ENCODE measurements at regions not wholly inside any gene's neighbourhood (a gene's known extent, or its start where the extent isn't known, plus 50 kb on each side); places are given as distances from the start of the nearest gene placed in this dataset.

- Histone ChIP-seq H3K27ac (ENCODE audit: low read depth, low read length, severe bottlenecking) (no peak overlapping the region), H3K4me3 (ENCODE audit: extremely low read depth, insufficient read depth, low read length, poor library complexity, severe bottlenecking) (no peak overlapping the region)
Measured at GRCh38 chr3:106628407-106628806, 748.8 kb upstream of the CCDC54 start.

GRCh38 chr3:106629215-106629832 lies 747.9 kb upstream of the CCDC54 start:
- 0 to 100% methylated on average over 1 of the region's 2 CpGs for WGBS, 2 experiments (ENCODE audit: insufficient coverage in 2 of 2)
- no peak overlapping the region for H3K4me3 ChIP-seq (ENCODE audit: extremely low read depth, insufficient read depth, low read length, poor library complexity, severe bottlenecking)
- no peak overlapping the region for H3K27ac ChIP-seq (ENCODE audit: low read depth, low read length, severe bottlenecking)
- no peaks in the 10 kb centered on the region for H3K36me3 ChIP-seq (ENCODE audit: control insufficient read depth, insufficient read depth, low read length)
- H3K9me3 ChIP-seq (ENCODE audit: control insufficient read depth, low read length), result peaks cover 2% of the 10 kb centered on the region
- no peaks in the 10 kb centered on the region for H3K4me1 ChIP-seq (ENCODE audit: control insufficient read depth, insufficient read depth, low read length, poor library complexity, severe bottlenecking)

More at GRCh38 chr3:106628407-106628806, 748.8 kb upstream of the CCDC54 start:
- Histone ChIP-seq H3K36me3 (ENCODE audit: control insufficient read depth, insufficient read depth, low read length) (no peaks in the 10 kb centered on the region), H3K9me3 (ENCODE audit: control insufficient read depth, low read length) (peaks cover 11% of the 10 kb centered on the region), H3K4me1 (ENCODE audit: control insufficient read depth, insufficient read depth, low read length, poor library complexity, severe bottlenecking) (no peaks in the 10 kb centered on the region)

- no peaks in the 10 kb centered on the region for H3K4me1 ChIP-seq (ENCODE audit: control insufficient read depth, insufficient read depth, low read length, poor library complexity, severe bottlenecking)
- no peak overlapping the region for H3K4me3 ChIP-seq (ENCODE audit: extremely low read depth, insufficient read depth, low read length, poor library complexity, severe bottlenecking)
- WGBS, 2 experiments (ENCODE audit: insufficient coverage in 2 of 2), result 90 to 92% methylated on average over 7 of the region's 11 CpGs
- H3K9me3 ChIP-seq (ENCODE audit: control insufficient read depth, low read length), result no peaks in the 10 kb centered on the region
- H3K27ac ChIP-seq (ENCODE audit: low read depth, low read length, severe bottlenecking), result no peak overlapping the region
- H3K36me3 ChIP-seq (ENCODE audit: control insufficient read depth, insufficient read depth, low read length), result no peaks in the 10 kb centered on the region
Measured at GRCh38 chr3:106631373-106632108, 745.7 kb upstream of the CCDC54 start.

- Histone ChIP-seq H3K27ac (ENCODE audit: low read depth, low read length, severe bottlenecking) (no peak overlapping the region), H3K9me3 (ENCODE audit: control insufficient read depth, low read length) (no peaks in the 10 kb centered on the region), H3K4me1 (ENCODE audit: control insufficient read depth, insufficient read depth, low read length, poor library complexity, severe bottlenecking) (no peaks in the 10 kb centered on the region), H3K4me3 (ENCODE audit: extremely low read depth, insufficient read depth, low read length, poor library complexity, severe bottlenecking) (no peak overlapping the region), H3K36me3 (ENCODE audit: control insufficient read depth, insufficient read depth, low read length) (no peaks in the 10 kb centered on the region)
- 100% methylated on average over 1 of the region's 3 CpGs for WGBS, 2 experiments (ENCODE audit: insufficient coverage in 2 of 2)
Measured at GRCh38 chr3:106635271-106635670, 742.0 kb upstream of the CCDC54 start.

- Histone ChIP-seq H3K27ac (ENCODE audit: low read depth, low read length, severe bottlenecking) (no peak overlapping the region), H3K4me1 (ENCODE audit: control insufficient read depth, insufficient read depth, low read length, poor library complexity, severe bottlenecking) (no peaks in the 10 kb centered on the region), H3K9me3 (ENCODE audit: control insufficient read depth, low read length) (no peaks in the 10 kb centered on the region), H3K4me3 (ENCODE audit: extremely low read depth, insufficient read depth, low read length, poor library complexity, severe bottlenecking) (no peak overlapping the region), H3K36me3 (ENCODE audit: control insufficient read depth, insufficient read depth, low read length) (no peaks in the 10 kb centered on the region)
- WGBS, 2 experiments (ENCODE audit: insufficient coverage in 2 of 2), result 69% methylated on average over 3 of the region's 3 CpGs; no CpG with 5 or more reads in 1 of the 2 experiments
Measured at GRCh38 chr3:106635826-106636225, 741.4 kb upstream of the CCDC54 start.

- Histone ChIP-seq H3K9me3 (ENCODE audit: control insufficient read depth, low read length) (peaks cover 9% of the 10 kb centered on the region), H3K4me1 (ENCODE audit: control insufficient read depth, insufficient read depth, low read length, poor library complexity, severe bottlenecking) (no peaks in the 10 kb centered on the region), H3K36me3 (ENCODE audit: control insufficient read depth, insufficient read depth, low read length) (no peaks in the 10 kb centered on the region), H3K4me3 (ENCODE audit: extremely low read depth, insufficient read depth, low read length, poor library complexity, severe bottlenecking) (no peak overlapping the region), H3K27ac (ENCODE audit: low read depth, low read length, severe bottlenecking) (no peak overlapping the region)
- no CpG with 5 or more reads among the region's 1 CpG for WGBS, 2 experiments (ENCODE audit: insufficient coverage in 2 of 2)
Measured at GRCh38 chr3:106640353-106640752, 736.9 kb upstream of the CCDC54 start.

GRCh38 chr3:106642161-106642560 lies 735.1 kb upstream of the CCDC54 start:
- Histone ChIP-seq H3K27ac (ENCODE audit: low read depth, low read length, severe bottlenecking) (no peak overlapping the region), H3K4me1 (ENCODE audit: control insufficient read depth, insufficient read depth, low read length, poor library complexity, severe bottlenecking) (no peaks in the 10 kb centered on the region), H3K36me3 (ENCODE audit: control insufficient read depth, insufficient read depth, low read length) (no peaks in the 10 kb centered on the region), H3K9me3 (ENCODE audit: control insufficient read depth, low read length) (peaks cover 9% of the 10 kb centered on the region), H3K4me3 (ENCODE audit: extremely low read depth, insufficient read depth, low read length, poor library complexity, severe bottlenecking) (no peak overlapping the region)

GRCh38 chr3:106643684-106644161 lies 733.5 kb upstream of the CCDC54 start:
- no peak overlapping the region for H3K4me3 ChIP-seq (ENCODE audit: extremely low read depth, insufficient read depth, low read length, poor library complexity, severe bottlenecking)
- 96 to 98% methylated on average over 25 of the region's 33 CpGs for WGBS, 2 experiments (ENCODE audit: insufficient coverage in 2 of 2)
- no peaks in the 10 kb centered on the region for H3K36me3 ChIP-seq (ENCODE audit: control insufficient read depth, insufficient read depth, low read length)
- H3K4me1 ChIP-seq (ENCODE audit: control insufficient read depth, insufficient read depth, low read length, poor library complexity, severe bottlenecking), result no peaks in the 10 kb centered on the region
- H3K9me3 ChIP-seq (ENCODE audit: control insufficient read depth, low read length), result peaks cover 9% of the 10 kb centered on the region
- no peak overlapping the region for H3K27ac ChIP-seq (ENCODE audit: low read depth, low read length, severe bottlenecking)

- H3K4me3 ChIP-seq (ENCODE audit: extremely low read depth, insufficient read depth, low read length, poor library complexity, severe bottlenecking), result no peak overlapping the region
- H3K9me3 ChIP-seq (ENCODE audit: control insufficient read depth, low read length), result no peaks in the 10 kb centered on the region
- no CpG with 5 or more reads among the region's 2 CpGs for WGBS, 2 experiments (ENCODE audit: insufficient coverage in 2 of 2)
- H3K27ac ChIP-seq (ENCODE audit: low read depth, low read length, severe bottlenecking), result no peak overlapping the region
- no peaks in the 10 kb centered on the region for H3K4me1 ChIP-seq (ENCODE audit: control insufficient read depth, insufficient read depth, low read length, poor library complexity, severe bottlenecking)
- H3K36me3 ChIP-seq (ENCODE audit: control insufficient read depth, insufficient read depth, low read length), result no peaks in the 10 kb centered on the region
Measured at GRCh38 chr3:106673926-106674569, 703.2 kb upstream of the CCDC54 start.

- no peaks in the 10 kb centered on the region for H3K9me3 ChIP-seq (ENCODE audit: control insufficient read depth, low read length)
- 67 to 94% methylated on average over 1 to 2 of the region's 2 CpGs for WGBS, 2 experiments (ENCODE audit: insufficient coverage in 2 of 2)
- H3K4me3 ChIP-seq (ENCODE audit: extremely low read depth, insufficient read depth, low read length, poor library complexity, severe bottlenecking), result no peak overlapping the region
- H3K4me1 ChIP-seq (ENCODE audit: control insufficient read depth, insufficient read depth, low read length, poor library complexity, severe bottlenecking), result no peaks in the 10 kb centered on the region
- no peaks in the 10 kb centered on the region for H3K36me3 ChIP-seq (ENCODE audit: control insufficient read depth, insufficient read depth, low read length)
- no peak overlapping the region for H3K27ac ChIP-seq (ENCODE audit: low read depth, low read length, severe bottlenecking)
Measured at GRCh38 chr3:106675451-106675850, 701.8 kb upstream of the CCDC54 start.
